GM12875 (cell line): ENCODE measurements at regions not wholly inside any gene's neighbourhood (a gene's known extent, or its start where the extent isn't known, plus 50 kb on each side); places are given as distances from the start of the nearest gene placed in this dataset.
"Not testable (repeated sequence)": the region's sequence is repeated elsewhere in the genome, so short reads cannot be mapped to it uniquely, and the experiment has no call there.

Source experiments
- H3K4me3 ChIP-seq: one replicate; pipeline ENCODE4 v1.5.1; 2011; ENCODE audit warnings: low read depth, low read length, control low read depth
- CTCF ChIP-seq: IDR thresholded peaks from 2 replicates; pipeline ENCODE4 v1.5.1; 2011; ENCODE audit warnings: low read depth, mild to moderate bottlenecking, control low read depth, inconsistent platforms, low read length, moderate library complexity, borderline replicate concordance; ENCODE audit not compliant: insufficient read depth

- no peak overlapping the region for H3K4me3 ChIP-seq
- no peak for TF ChIP-seq CTCF
Observed at GRCh38 chr6:22173311-22173710, 123.5 kb downstream of the PRL start.

GRCh38 chr6:22180250-22180649 is 116.6 kb downstream of the PRL start:
- not testable (repeated sequence) for H3K4me3 ChIP-seq

- H3K4me3 ChIP-seq, result no peak overlapping the region
- TF ChIP-seq CTCF, result no peak
Observed at GRCh38 chr6:22184371-22184770, 112.5 kb downstream of the PRL start.

- TF ChIP-seq CTCF, result no peak
- H3K4me3 ChIP-seq, result no peak overlapping the region
Observed at GRCh38 chr6:22189946-22190345, 106.9 kb downstream of the PRL start.

GRCh38 chr6:22194188-22194921 is 102.5 kb downstream of the PRL start:
- no peak for TF ChIP-seq CTCF

GRCh38 chr6:22199771-22200170 is 97.1 kb downstream of the PRL start:
- H3K4me3 ChIP-seq, result no peak overlapping the region
- TF ChIP-seq CTCF, result no peak

More at GRCh38 chr6:22194188-22194921, 102.5 kb downstream of the PRL start:
- no peak overlapping the region for H3K4me3 ChIP-seq

GRCh38 chr6:22204153-22204552 is 92.7 kb downstream of the PRL start:
- H3K4me3 ChIP-seq, result no peak overlapping the region

More at GRCh38 chr6:22204153-22204552, 92.7 kb downstream of the PRL start:
- no peak for TF ChIP-seq CTCF
